H9 (cell line): ENCODE measurements at regions not wholly inside any gene's neighbourhood (a gene's known extent, or its start where the extent isn't known, plus 50 kb on each side); places are given as distances from the start of the nearest gene placed in this dataset.
"Not testable (repeated sequence)": the region's sequence is repeated elsewhere in the genome, so short reads cannot be mapped to it uniquely, and the experiment has no call there.

Experiments
- DNase-seq: peaks from one replicate; pipeline ENCODE4 v3.0.0-alpha.2; 2017
- H2AFZ ChIP-seq: one replicate; pipeline ENCODE4 v1.6.1; 2013; ENCODE audit warnings: mild to moderate bottlenecking, low read length, control low read depth, moderate library complexity
- H2AK5ac ChIP-seq: 2 replicates; pipeline ENCODE4 v1.6.1; 2013; ENCODE audit warnings: low read length, control low read depth, mixed read lengths; ENCODE audit not compliant: insufficient read length
- H2BK120ac ChIP-seq: one replicate; pipeline ENCODE4 v1.6.1; 2013; ENCODE audit warnings: low read depth, mild to moderate bottlenecking, low read length, control low read depth, inconsistent platforms; ENCODE audit not compliant: poor library complexity, severe bottlenecking
- H2BK12ac ChIP-seq: 2 replicates; pipeline ENCODE4 v1.6.1; 2013; ENCODE audit warnings: low read length, control low read depth, mixed read lengths, low read depth; ENCODE audit not compliant: insufficient read length
- H2BK15ac ChIP-seq: 2 replicates; pipeline ENCODE4 v1.6.1; 2013; ENCODE audit warnings: low read depth, low read length, control low read depth
- H2BK20ac ChIP-seq: one replicate; pipeline ENCODE4 v1.6.1; 2013; ENCODE audit warnings: low read depth, mild to moderate bottlenecking, low read length, control low read depth, inconsistent platforms; ENCODE audit not compliant: poor library complexity, severe bottlenecking
- H2BK5ac ChIP-seq: 2 replicates; pipeline ENCODE4 v1.6.1; 2013; ENCODE audit warnings: low read length, control low read depth, mixed read lengths; ENCODE audit not compliant: insufficient read length
- H3K14ac ChIP-seq: 2 replicates; pipeline ENCODE4 v1.6.1; 2013; ENCODE audit warnings: low read length, control low read depth; ENCODE audit not compliant: insufficient read depth
- H3K18ac ChIP-seq: 2 replicates; pipeline ENCODE4 v1.6.1; 2013; ENCODE audit warnings: low read depth, mild to moderate bottlenecking, mixed read lengths, low read length, control low read depth; ENCODE audit not compliant: insufficient read length
- H3K23ac ChIP-seq: 2 replicates; pipeline ENCODE4 v1.6.1; 2013; ENCODE audit warnings: low read length, control low read depth, mixed read lengths, low read depth; ENCODE audit not compliant: insufficient read length
- H3K23me2 ChIP-seq: 2 replicates; pipeline ENCODE4 v1.6.1; 2013; ENCODE audit warnings: low read depth, mild to moderate bottlenecking, mixed read lengths, low read length, control low read depth; ENCODE audit not compliant: insufficient read length, poor library complexity, severe bottlenecking
- H3K27ac ChIP-seq: 2 replicates; pipeline ENCODE4 v1.5.1; 2013; ENCODE audit warnings: low read length, control low read depth, mixed read lengths, low read depth; ENCODE audit not compliant: insufficient read length
- H3K27me3 ChIP-seq: 2 replicates; pipeline ENCODE4 v1.6.1; 2013; ENCODE audit warnings: low read length, control low read depth, inconsistent platforms; ENCODE audit not compliant: insufficient read depth
- H3K4ac ChIP-seq: 2 replicates; pipeline ENCODE4 v1.6.1; 2013; ENCODE audit warnings: low read depth, mild to moderate bottlenecking, control low read depth, inconsistent platforms, low read length, moderate library complexity
- H3K4me1 ChIP-seq: 2 replicates; pipeline ENCODE4 v1.6.1; 2013; ENCODE audit warnings: low read length, control low read depth, inconsistent platforms; ENCODE audit not compliant: insufficient read depth
- H3K4me2 ChIP-seq: 2 replicates; pipeline ENCODE4 v1.6.1; 2013; ENCODE audit warnings: low read length, control low read depth, mixed read lengths; ENCODE audit not compliant: insufficient read length, insufficient read depth
- H3K56ac ChIP-seq: 2 replicates; pipeline ENCODE4 v1.6.1; 2013; ENCODE audit warnings: low read depth, mild to moderate bottlenecking, mixed read lengths, low read length, control low read depth; ENCODE audit not compliant: insufficient read length
- H3K79me1 ChIP-seq: 2 replicates; pipeline ENCODE4 v1.6.1; 2013; ENCODE audit warnings: low read depth, mild to moderate bottlenecking, moderate library complexity, low read length, control low read depth, inconsistent platforms; ENCODE audit not compliant: insufficient read depth, poor library complexity, severe bottlenecking
- H3K79me2 ChIP-seq: 2 replicates; pipeline ENCODE4 v1.6.1; 2013; ENCODE audit warnings: low read length, control low read depth, inconsistent platforms; ENCODE audit not compliant: insufficient read depth
- H3K9ac ChIP-seq: 2 replicates; pipeline ENCODE4 v1.6.1; 2013; ENCODE audit warnings: low read length, control low read depth, mixed read lengths; ENCODE audit not compliant: insufficient read length; ENCODE audit errors: extremely low read depth
- H3K9me3 ChIP-seq: one replicate; pipeline ENCODE4 v1.6.1; 2013; ENCODE audit warnings: low read depth, low read length, inconsistent platforms; ENCODE audit not compliant: control insufficient read depth
- H3T11ph ChIP-seq: one replicate; pipeline ENCODE4 v1.6.1; 2013; ENCODE audit warnings: mild to moderate bottlenecking, low read length, control low read depth, inconsistent platforms
- H4K20me1 ChIP-seq: one replicate; pipeline ENCODE4 v1.6.1; 2013; ENCODE audit not compliant: control insufficient read depth, insufficient read length, insufficient read depth
- H4K5ac ChIP-seq: 2 replicates; pipeline ENCODE4 v1.6.1; 2013; ENCODE audit warnings: low read depth, mild to moderate bottlenecking, mixed read lengths, low read length, control low read depth; ENCODE audit not compliant: insufficient read length
- H4K8ac ChIP-seq: replicated peaks from 2 replicates; pipeline ENCODE4 v1.6.1; 2013; ENCODE audit warnings: low read length, control low read depth, mixed read lengths, low read depth; ENCODE audit not compliant: insufficient read length
- H4K91ac ChIP-seq: 2 replicates; pipeline ENCODE4 v1.6.1; 2013; ENCODE audit warnings: low read depth, mild to moderate bottlenecking, moderate library complexity, mixed read lengths, low read length, control low read depth; ENCODE audit not compliant: insufficient read length
- H3K27ac Mint-ChIP-seq, 3 experiments: 2 replicates in 2 of 3; 3 replicates in 1 of 3; pipeline ENCODE4 v1.8.0; 2020 to 2021; ENCODE audit warnings: mixed read lengths in 3 of 3, mild to moderate bottlenecking in 1 of 3, moderate library complexity in 1 of 3
- H3K27me3 Mint-ChIP-seq: 2 replicates; pipeline ENCODE4 v1.8.0; 2021; ENCODE audit warnings: low read depth, mild to moderate bottlenecking, moderate library complexity, mixed read lengths
- H3K36me3 Mint-ChIP-seq, 3 experiments: 2 replicates in 2 of 3; 3 replicates in 1 of 3; pipeline ENCODE4 v1.8.0; 2020 to 2021; ENCODE audit warnings: low read depth in 3 of 3, mixed read lengths in 3 of 3; ENCODE audit not compliant: insufficient read depth in 1 of 3
- H3K4me1 Mint-ChIP-seq, 2 experiments: 2 replicates each; pipeline ENCODE4 v1.8.0; 2020; ENCODE audit warnings: mixed read lengths in 2 of 2
- H3K4me3 Mint-ChIP-seq, 2 experiments: 2 replicates in 1 of 2; 3 replicates in 1 of 2; pipeline ENCODE4 v1.8.0; 2020 to 2021; ENCODE audit warnings: mild to moderate bottlenecking in 2 of 2, mixed read lengths in 2 of 2, moderate library complexity in 1 of 2
- H3K9me3 Mint-ChIP-seq, 2 experiments: 2 replicates in 1 of 2; 3 replicates in 1 of 2; pipeline ENCODE4 v1.8.0; 2020; ENCODE audit warnings: mild to moderate bottlenecking in 2 of 2, mixed read lengths in 2 of 2, moderate library complexity in 1 of 2
- WGBS: extraction: QIAGEN DNeasy Blood & Tissue Kit; methylation state at CpG from one replicate; pipeline ENCODE4 v1.1.7; 2013; ENCODE audit warnings: missing lambda C conversion rate, low lambda C conversion rate, mixed read lengths; ENCODE audit not compliant: insufficient read length; ENCODE audit errors: extremely low coverage; 5-methylcytosine and 5-hydroxymethylcytosine counted together

GRCh38 chr16:32085438-32086141 lies 167.5 kb upstream of the TP53TG3D start:
- H3K36me3 Mint-ChIP-seq, H3K27ac ChIP-seq, H3K23ac ChIP-seq, H3K9me3 Mint-ChIP-seq, H3K14ac ChIP-seq, H3K4me1 ChIP-seq, H3K27ac Mint-ChIP-seq, H4K20me1 ChIP-seq, H4K5ac ChIP-seq, H3K18ac ChIP-seq, H3K9me3 ChIP-seq, DNase-seq, H3K4ac ChIP-seq, H2AFZ ChIP-seq, H2AK5ac ChIP-seq, H3T11ph ChIP-seq, H3K79me2 ChIP-seq, H2BK20ac ChIP-seq, H3K9ac ChIP-seq, H3K23me2 ChIP-seq, H2BK5ac ChIP-seq, H3K4me3 Mint-ChIP-seq, H3K27me3 Mint-ChIP-seq, H3K4me2 ChIP-seq, H4K8ac ChIP-seq, H3K4me1 Mint-ChIP-seq, H2BK120ac ChIP-seq, H2BK15ac ChIP-seq, H2BK12ac ChIP-seq, H3K79me1 ChIP-seq, H3K27me3 ChIP-seq, H4K91ac ChIP-seq, H3K56ac ChIP-seq: not testable (repeated sequence)
- WGBS, result no CpG with 5 or more reads among the region's 65 CpGs

- H4K8ac ChIP-seq, H3K23me2 ChIP-seq, H2BK20ac ChIP-seq, H3T11ph ChIP-seq, H3K27me3 ChIP-seq, H3K56ac ChIP-seq, H4K91ac ChIP-seq, H4K20me1 ChIP-seq, H3K4me1 Mint-ChIP-seq, H2AFZ ChIP-seq, H3K14ac ChIP-seq, H4K5ac ChIP-seq, H3K4me3 Mint-ChIP-seq, H2AK5ac ChIP-seq, H3K9ac ChIP-seq, H3K4me2 ChIP-seq, H3K23ac ChIP-seq, H3K79me2 ChIP-seq, H3K36me3 Mint-ChIP-seq, H3K79me1 ChIP-seq, H3K4ac ChIP-seq, DNase-seq, H2BK120ac ChIP-seq, H2BK5ac ChIP-seq, H3K9me3 ChIP-seq, H3K18ac ChIP-seq, H3K27me3 Mint-ChIP-seq, H3K27ac ChIP-seq, H3K27ac Mint-ChIP-seq, H2BK12ac ChIP-seq, H3K4me1 ChIP-seq, H2BK15ac ChIP-seq: not testable (repeated sequence)
- no CpG with 5 or more reads among the region's 45 CpGs for WGBS
- peaks cover 9 to 10% of the 10 kb centered on the region in 2 experiments; a peak in 4 of 5 replicates for H3K9me3 Mint-ChIP-seq
Measured at GRCh38 chr16:32115562-32115961, 137.5 kb upstream of the TP53TG3D start.
